WERI-Rb-1 (cell line): ENCODE measurements at regions not wholly inside any gene's neighbourhood (a gene's known extent, or its start where the extent isn't known, plus 50 kb on each side); places are given as distances from the start of the nearest gene placed in this dataset.

Source experiments
- DNase-seq: peaks from one replicate; pipeline ENCODE4 v3.0.0-alpha.2; 2020
- H3K27ac ChIP-seq: fragments of 250-450 bp; sonication (Bioruptor Pico); 2 replicates; pipeline ENCODE4 v1.5.1; 2020; ENCODE audit warnings: mild to moderate bottlenecking, moderate library complexity
- H3K27me3 ChIP-seq: fragments of 250-450 bp; sonication (Bioruptor Pico); 2 replicates; pipeline ENCODE4 v1.5.1; 2021; ENCODE audit warnings: mild to moderate bottlenecking, low read depth, moderate library complexity; ENCODE audit not compliant: insufficient read depth, severe bottlenecking
- H3K36me3 ChIP-seq: fragments of 250-450 bp; sonication (Bioruptor Pico); 2 replicates; pipeline ENCODE4 v1.5.1; 2020; ENCODE audit warnings: mild to moderate bottlenecking, moderate library complexity
- H3K4me3 ChIP-seq: 2 replicates; pipeline ENCODE4 v1.5.1; 2011; ENCODE audit warnings: low read depth, mild to moderate bottlenecking, control low read depth, low read length
- H3K9me3 ChIP-seq: fragments of 250-450 bp; sonication (Bioruptor Pico); 2 replicates; pipeline ENCODE4 v1.5.1; 2021; ENCODE audit warnings: mild to moderate bottlenecking, moderate library complexity; ENCODE audit not compliant: severe bottlenecking
- CTCF ChIP-seq: IDR thresholded peaks from 2 replicates; pipeline ENCODE4 v1.5.1; 2011; ENCODE audit warnings: low read depth, mild to moderate bottlenecking, control low read depth, inconsistent platforms, low read length

GRCh38 chr5:96024683-96025475, 63.2 kb upstream of the ELL2 start:
- H3K9me3 ChIP-seq: no peaks in the 10 kb centered on the region
- H3K36me3 ChIP-seq: no peaks in the 10 kb centered on the region
- no peaks in the 10 kb centered on the region for H3K27me3 ChIP-seq
- no peak for DNase-seq
- TF ChIP-seq CTCF: no peak
- H3K4me3 ChIP-seq: no peak overlapping the region
- H3K27ac ChIP-seq: no peak overlapping the region

- DNase-seq: no peak
- TF ChIP-seq CTCF: no peak
- Histone ChIP-seq H3K9me3 (no peaks in the 10 kb centered on the region), H3K36me3 (no peaks in the 10 kb centered on the region), H3K27me3 (no peaks in the 10 kb centered on the region), H3K4me3 (no peak overlapping the region), H3K27ac (no peak overlapping the region)
These were observed 61.9 kb upstream of the ELL2 start for GRCh38 chr5:96023518-96023917.

GRCh38 chr5:96022971-96023370, 61.3 kb upstream of the ELL2 start:
- no peak for TF ChIP-seq CTCF
- no peaks in the 10 kb centered on the region for H3K9me3 ChIP-seq
- no peaks in the 10 kb centered on the region for H3K36me3 ChIP-seq
- H3K27me3 ChIP-seq: no peaks in the 10 kb centered on the region
- H3K27ac ChIP-seq: no peak overlapping the region
- H3K4me3 ChIP-seq: no peak overlapping the region
- DNase-seq: no peak

- DNase-seq: no peak
- Histone ChIP-seq H3K36me3 (no peaks in the 10 kb centered on the region), H3K27me3 (no peaks in the 10 kb centered on the region), H3K9me3 (no peaks in the 10 kb centered on the region), H3K4me3 (no peak overlapping the region), H3K27ac (no peak overlapping the region)
- TF ChIP-seq CTCF: no peak
These were observed 56.3 kb upstream of the ELL2 start for GRCh38 chr5:96017951-96018350.

GRCh38 chr5:96016216-96016615, 54.6 kb upstream of the ELL2 start:
- DNase-seq: no peak
- TF ChIP-seq CTCF: no peak
- no peaks in the 10 kb centered on the region for H3K9me3 ChIP-seq
- H3K27me3 ChIP-seq: no peaks in the 10 kb centered on the region
- no peak overlapping the region for H3K27ac ChIP-seq
- H3K36me3 ChIP-seq: no peaks in the 10 kb centered on the region
- H3K4me3 ChIP-seq: no peak overlapping the region

- no peak for DNase-seq
- no peak for TF ChIP-seq CTCF
- Histone ChIP-seq H3K27ac (no peak overlapping the region), H3K9me3 (no peaks in the 10 kb centered on the region), H3K4me3 (no peak overlapping the region), H3K27me3 (no peaks in the 10 kb centered on the region), H3K36me3 (no peaks in the 10 kb centered on the region)
These were observed 54.1 kb upstream of the ELL2 start for GRCh38 chr5:96015709-96016108.
